Bronchial epithelial cell (primary cell): ENCODE measurements at regions not wholly inside any gene's neighbourhood (a gene's known extent, or its start where the extent isn't known, plus 50 kb on each side); places are given as distances from the start of the nearest gene placed in this dataset.
A peak's percentile ranks its signal among the peaks of the same experiment; 100 is the strongest.

Experiments
- DNase-seq: peaks from one replicate; pipeline ENCODE4 v3.0.0-alpha.2; 2010; ENCODE audit warnings: low read depth
- FAIRE-seq: peaks from 2 replicates; lab custom pipeline; 2011; peaks lifted over from hg19 to GRCh38; lab: Jason Lieb, UNC
- H3K27me3 ChIP-seq: 2 replicates; pipeline ENCODE4 v1.5.1; 2011; ENCODE audit warnings: low read length; ENCODE audit not compliant: control insufficient read depth, insufficient read depth
- H3K36me3 ChIP-seq: 2 replicates; pipeline ENCODE4 v1.5.1; 2011; ENCODE audit warnings: low read length; ENCODE audit not compliant: control insufficient read depth, insufficient read depth
- H3K4me3 ChIP-seq: 2 replicates; pipeline ENCODE4 v1.5.1; 2011; ENCODE audit warnings: mild to moderate bottlenecking, low read depth, low read length, control low read depth
- CTCF ChIP-seq: IDR thresholded peaks from 2 replicates; pipeline ENCODE4 v1.5.1; 2011; ENCODE audit warnings: mild to moderate bottlenecking, moderate library complexity, low read length, control low read depth, inconsistent platforms; ENCODE audit not compliant: insufficient read depth, severe bottlenecking

GRCh38 chrX:69010339-69010738, 154.9 kb downstream of the PJA1 start:
- TF ChIP-seq CTCF: no peak
- Histone ChIP-seq H3K4me3 (no peak overlapping the region), H3K36me3 (no peaks in the 10 kb centered on the region), H3K27me3 (no peaks in the 10 kb centered on the region)
- FAIRE-seq: no peak
- DNase-seq: no peak

GRCh38 chrX:69000877-69001276, 164.4 kb downstream of the PJA1 start:
- no peak for FAIRE-seq

GRCh38 chrX:68999931-69000330, 165.3 kb downstream of the PJA1 start:
- Histone ChIP-seq H3K27me3 (no peaks in the 10 kb centered on the region), H3K4me3 (no peak overlapping the region), H3K36me3 (no peaks in the 10 kb centered on the region)
- DNase-seq: peak; percentile 74
- TF ChIP-seq CTCF: no peak
- FAIRE-seq: no peak

More at GRCh38 chrX:69000877-69001276, 164.4 kb downstream of the PJA1 start:
- TF ChIP-seq CTCF: no peak
- no peak for DNase-seq
- Histone ChIP-seq H3K27me3 (no peaks in the 10 kb centered on the region), H3K4me3 (no peak overlapping the region), H3K36me3 (no peaks in the 10 kb centered on the region)

GRCh38 chrX:68999356-68999755, 165.9 kb downstream of the PJA1 start:
- FAIRE-seq (peak; percentile 62), DNase-seq (peak; percentile 92)
- H3K27me3 ChIP-seq: no peaks in the 10 kb centered on the region
- H3K4me3 ChIP-seq: no peak overlapping the region
- TF ChIP-seq CTCF: no peak
- H3K36me3 ChIP-seq: no peaks in the 10 kb centered on the region

GRCh38 chrX:68998716-68999115, 166.5 kb downstream of the PJA1 start:
- Histone ChIP-seq H3K27me3 (no peaks in the 10 kb centered on the region), H3K4me3 (no peak overlapping the region), H3K36me3 (no peaks in the 10 kb centered on the region)
- DNase-seq (peak; percentile 68), FAIRE-seq (peak; percentile 58)
- TF ChIP-seq CTCF: no peak

GRCh38 chrX:68997911-68998310, 167.3 kb downstream of the PJA1 start:
- Histone ChIP-seq H3K27me3 (no peaks in the 10 kb centered on the region), H3K36me3 (no peaks in the 10 kb centered on the region), H3K4me3 (no peak overlapping the region)
- DNase-seq: no peak
- no peak for FAIRE-seq
- TF ChIP-seq CTCF: no peak
